HG03565 (cell line): ENCODE measurements at regions not wholly inside any gene's neighbourhood (a gene's known extent, or its start where the extent isn't known, plus 50 kb on each side); places are given as distances from the start of the nearest gene placed in this dataset.
"Not testable (repeated sequence)": the region's sequence is repeated elsewhere in the genome, so short reads cannot be mapped to it uniquely, and the experiment has no call there.

Experiments
- ATAC-seq: cut with Tn5 transposase; IDR thresholded peaks from one replicate; pipeline ENCODE4 v1.9.1; 2021; ENCODE audit warnings: mild to moderate bottlenecking, moderate library complexity; ENCODE audit not compliant: unreplicated experiment

DNA sequence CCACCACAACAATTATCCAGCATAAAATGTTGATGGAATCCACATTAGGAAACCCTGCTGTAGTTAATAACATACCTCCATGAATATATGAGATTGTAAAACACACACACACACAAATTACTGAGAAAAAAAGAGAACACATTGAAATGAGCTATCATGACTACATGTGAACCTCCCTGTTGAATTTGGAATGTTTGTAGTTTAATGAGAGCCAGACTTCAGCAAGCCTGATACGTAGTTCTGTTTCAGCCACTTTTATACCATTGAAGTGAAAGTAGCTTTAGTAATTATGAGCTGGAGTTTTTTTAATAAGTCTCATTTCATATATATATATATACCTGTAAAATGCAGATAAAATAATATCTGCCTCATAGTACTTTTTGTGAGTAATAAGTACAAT, 1146.4 kb downstream of the NAALADL2 start:
- no peak for ATAC-seq

DNA sequence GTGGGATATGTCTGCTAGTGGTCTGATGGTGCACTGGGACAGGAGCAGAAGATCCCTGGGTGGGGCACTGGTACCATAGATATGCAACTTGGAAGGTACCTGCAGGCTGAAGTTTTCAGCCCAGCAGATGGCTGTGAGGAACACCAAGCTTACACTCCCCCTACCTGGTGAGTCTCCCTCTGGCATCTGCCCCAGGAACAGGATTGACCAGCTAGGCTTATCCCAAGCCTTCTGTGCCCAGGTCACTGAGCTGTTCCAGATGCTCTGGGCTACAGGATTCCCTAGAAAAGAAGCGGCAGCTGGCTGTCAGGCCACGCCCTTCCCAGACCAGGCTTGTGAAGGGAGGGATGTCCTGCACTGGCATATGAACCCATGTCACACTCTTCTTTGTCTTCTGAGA, 1130.0 kb downstream of the NAALADL2 start:
- no peak for ATAC-seq

DNA sequence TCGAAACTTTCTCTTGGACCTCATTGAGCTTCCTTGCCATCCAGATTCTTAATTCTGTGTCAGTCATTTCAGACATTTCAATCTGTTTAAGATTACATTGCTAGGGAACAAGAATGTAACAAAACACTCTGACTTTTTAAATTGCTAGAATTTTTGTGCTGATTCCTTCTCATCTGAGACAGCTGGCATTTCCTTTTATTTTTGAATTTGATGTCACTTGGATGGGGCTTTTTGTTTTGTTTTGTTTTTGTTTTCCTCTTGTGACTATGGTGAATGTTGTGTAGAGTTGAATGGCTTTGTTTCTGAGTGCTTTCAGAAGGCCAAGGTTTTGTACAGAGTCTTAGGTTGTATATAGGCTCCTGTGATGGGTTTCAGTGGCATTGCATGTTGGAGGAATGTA, 1129.3 kb downstream of the NAALADL2 start:
- ATAC-seq = no peak

DNA sequence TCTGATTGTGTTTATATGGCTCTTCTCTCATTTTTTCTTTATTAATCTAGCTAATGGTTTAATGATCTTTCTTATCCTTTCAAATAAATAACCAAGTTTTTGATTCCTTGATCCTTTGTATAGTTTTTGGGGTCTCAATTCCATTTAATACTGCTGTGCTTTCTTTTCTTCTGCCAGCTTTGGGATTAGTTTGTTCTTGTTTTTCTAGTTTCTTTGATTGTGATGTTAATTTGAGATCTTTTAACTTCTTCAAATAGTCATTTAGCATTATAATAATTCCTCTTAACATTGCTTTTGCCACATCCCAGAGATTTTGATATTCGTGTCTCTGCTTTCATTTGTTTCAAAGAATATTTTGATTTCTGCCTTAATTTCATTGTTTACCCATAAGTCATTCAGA, 1126.6 kb downstream of the NAALADL2 start:
- ATAC-seq = no peak

DNA sequence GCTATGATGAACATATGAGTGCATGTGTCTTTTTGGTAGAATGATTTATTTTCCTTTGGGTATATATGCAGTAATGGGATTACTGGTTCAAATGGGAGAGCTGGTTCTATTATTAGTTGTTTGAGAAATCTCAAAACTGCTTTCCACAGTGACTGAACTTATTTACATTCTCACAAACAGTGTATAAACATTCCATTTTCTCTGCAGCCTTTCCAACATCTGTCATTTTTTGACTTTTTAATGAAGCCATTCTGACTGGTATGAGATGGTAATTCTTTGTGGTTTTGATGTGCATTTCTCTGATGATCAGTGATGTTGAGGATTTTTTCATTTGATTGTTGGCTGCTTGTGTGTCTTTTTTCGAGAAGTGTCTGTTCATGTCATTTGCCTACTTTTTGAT, 1124.2 kb downstream of the NAALADL2 start:
- ATAC-seq = no peak

DNA sequence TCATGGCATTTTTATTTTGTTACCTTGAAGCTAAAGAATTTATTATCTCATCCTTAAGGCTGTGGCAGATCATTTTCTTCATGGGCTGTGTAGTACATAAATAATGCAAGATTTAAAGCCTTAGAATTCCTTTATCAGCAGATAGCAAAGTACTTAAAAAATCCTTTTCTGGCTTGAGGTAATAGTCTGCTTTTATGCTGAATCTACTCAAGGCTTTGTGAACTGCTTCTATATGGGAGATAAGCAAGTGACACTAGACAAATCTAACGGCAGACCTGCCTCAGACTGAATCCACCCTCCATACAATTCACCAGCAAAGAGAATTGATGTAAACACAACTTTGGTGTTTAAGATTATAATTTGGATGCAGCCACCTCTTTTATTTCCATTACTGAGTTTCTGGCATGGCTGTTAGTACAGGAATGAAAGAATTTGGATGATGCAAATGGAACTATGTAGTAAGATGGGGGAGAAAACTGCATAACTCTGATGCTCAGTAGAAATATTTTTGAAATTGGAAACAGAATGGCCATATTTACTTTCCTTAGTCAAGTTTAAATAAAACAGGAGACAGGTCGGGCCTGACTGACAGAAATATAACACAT, 1121.5 kb downstream of the NAALADL2 start:
- ATAC-seq = no peak

DNA sequence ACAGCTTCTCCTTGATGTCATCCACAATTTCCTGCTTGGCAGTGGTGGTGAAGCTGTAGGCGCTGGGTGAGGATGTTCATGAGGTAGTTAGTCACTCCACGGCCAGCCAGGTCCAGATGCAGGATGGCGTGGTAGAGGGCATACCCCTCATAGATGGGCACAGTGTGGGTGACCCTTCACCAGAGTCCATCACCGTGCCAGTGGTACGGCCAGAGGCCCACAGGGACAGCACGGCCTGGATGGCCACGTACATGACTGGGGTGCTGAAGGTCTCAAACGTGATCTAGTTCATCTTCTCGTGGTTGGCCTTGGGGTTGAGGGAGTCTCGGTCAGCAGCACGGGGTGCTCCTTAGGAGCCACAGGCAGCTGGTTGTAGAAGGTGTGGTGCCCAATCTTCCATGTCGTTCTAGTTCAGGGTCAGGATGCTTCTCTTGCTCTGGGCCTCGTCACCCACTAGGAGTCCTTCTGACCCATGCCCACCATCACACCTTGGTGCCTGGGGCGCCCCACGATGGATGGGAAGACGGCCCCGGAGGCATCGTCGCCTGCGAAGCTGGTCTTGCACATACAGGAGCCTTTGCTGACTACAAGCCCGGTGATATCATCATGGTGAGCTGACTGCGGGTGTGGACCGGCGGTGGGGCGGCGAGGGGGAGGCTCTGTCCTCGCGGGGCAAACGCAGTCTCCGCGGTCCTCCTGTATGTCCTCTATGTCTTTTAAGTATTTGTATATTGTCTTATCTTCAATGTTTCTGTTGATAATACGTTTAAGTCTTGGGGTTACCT, 1119.0 kb downstream of the NAALADL2 start:
- no peak for ATAC-seq

DNA sequence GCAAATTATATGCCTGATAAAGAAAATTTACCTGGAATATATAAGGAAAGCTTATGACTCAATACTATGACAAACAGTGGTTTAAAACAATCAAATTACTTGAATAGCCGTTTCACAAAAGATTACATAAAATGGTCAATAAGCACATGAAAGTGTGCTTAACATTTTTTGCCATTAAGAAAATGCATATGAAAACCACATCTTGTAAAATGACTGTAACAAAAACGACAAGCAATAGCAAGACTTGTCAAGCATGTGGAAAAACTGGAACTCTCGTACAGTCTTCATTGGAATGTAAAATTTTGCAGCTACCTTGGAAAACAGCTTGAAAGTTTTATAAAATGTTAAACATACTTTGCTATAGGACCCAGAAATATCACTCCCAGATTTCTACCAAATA, 1110.3 kb downstream of the NAALADL2 start:
- no peak for ATAC-seq

DNA sequence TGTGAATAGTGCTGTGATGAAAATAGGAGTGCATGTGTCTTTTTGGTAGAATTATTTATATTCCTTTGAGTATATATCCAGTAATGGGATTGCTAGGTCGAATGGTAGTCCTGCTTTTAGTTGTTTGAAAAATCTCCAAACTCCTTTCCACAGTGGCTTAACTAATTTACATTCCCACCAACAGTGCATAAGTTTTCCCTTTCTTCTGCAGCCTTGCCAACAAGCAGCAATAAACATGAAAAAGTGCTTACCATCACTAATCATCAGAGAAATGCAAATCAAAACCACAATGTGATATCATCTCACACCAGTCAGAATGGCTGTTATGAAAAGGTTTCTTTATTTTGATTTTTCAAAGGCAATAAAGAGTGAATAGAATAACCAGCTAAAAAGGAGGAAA, 1105.9 kb downstream of the NAALADL2 start:
- ATAC-seq = no peak

DNA sequence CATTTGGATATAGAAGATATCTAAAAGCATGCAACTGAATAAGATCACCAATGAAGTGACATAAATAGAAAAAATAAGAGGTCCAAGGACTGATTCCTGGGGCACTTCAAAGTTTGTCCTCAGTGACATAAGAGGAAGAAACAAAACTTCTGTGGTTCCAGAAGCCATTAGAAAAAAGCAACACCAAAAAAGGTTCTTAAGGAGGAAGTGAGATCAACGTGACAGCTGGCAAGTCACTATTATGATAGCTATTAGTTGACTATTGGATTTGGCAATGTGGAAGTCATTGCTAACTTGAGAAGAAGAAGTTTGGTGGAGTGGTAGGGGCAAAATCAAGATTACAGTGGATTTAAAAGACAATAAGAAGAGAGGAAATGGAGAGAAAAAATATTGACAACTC, 1098.3 kb downstream of the NAALADL2 start:
- ATAC-seq = no peak

DNA sequence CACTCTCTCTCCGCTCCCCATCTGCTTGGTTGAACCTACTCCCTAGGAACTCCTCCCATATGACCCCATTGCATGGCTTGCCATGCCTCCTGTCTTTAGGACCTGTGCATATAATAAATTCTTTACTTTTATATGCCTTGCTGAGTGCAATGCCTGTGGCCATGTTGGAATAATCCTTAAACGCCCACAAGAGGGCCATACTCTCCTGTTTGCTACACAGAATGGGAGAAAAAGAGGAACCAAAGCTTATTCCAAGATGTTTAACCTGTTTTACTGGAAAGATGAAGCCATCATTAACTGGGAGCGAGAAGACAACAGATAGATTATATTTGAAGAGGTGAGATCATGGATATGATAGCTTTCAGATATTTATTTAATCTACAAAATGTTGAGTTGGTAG, 1097.8 kb downstream of the NAALADL2 start:
- ATAC-seq = no peak

DNA sequence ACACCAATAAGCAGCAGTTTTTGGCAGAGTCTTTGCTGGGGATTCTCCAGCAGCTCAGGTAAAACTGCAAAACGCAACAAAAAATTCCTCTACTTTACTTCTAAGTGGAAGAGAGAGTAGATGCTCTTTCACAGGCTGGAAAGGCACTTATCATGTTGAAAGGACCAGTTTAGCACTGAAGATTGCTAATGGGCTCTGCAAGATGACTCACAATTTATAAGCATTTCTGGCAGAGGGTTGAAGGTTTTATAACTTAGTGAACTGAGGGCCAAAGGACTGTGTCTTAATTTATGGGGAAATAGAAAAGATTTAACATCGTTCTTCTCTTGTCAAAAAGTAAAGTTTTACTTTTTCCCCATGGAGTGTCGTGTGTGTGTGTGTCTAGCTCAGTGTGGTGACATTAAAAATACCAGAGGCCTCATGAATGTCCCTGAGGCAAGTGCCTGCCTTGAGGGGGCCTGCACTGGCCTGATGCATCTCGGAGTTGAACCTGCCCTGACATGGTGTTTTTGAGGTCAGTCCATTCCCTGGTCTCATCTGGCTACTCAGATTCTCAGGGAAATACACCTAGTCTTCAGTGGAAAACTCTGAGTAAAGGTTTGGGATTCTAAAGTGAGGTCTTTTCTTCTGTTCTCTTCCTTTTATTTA, 1092.0 kb downstream of the NAALADL2 start:
- ATAC-seq = no peak

DNA sequence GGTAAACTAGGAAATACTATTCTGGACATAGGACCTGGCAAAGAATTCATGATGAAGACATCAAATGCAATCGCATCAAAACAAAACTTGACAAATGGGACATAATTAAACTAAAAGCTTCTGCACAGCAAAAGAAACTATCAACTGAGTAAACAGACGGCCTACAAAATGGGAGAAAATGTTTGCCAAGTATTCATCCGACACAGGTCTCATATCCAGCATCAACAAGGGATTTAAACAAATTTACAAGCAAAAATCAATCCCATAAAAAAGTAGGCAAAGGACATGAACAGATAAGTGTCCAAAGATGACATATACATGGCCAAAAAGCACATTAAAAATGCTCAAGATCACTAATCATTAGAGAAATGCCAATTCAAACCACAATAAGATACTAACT, 1088.9 kb downstream of the NAALADL2 start:
- no peak for ATAC-seq

DNA sequence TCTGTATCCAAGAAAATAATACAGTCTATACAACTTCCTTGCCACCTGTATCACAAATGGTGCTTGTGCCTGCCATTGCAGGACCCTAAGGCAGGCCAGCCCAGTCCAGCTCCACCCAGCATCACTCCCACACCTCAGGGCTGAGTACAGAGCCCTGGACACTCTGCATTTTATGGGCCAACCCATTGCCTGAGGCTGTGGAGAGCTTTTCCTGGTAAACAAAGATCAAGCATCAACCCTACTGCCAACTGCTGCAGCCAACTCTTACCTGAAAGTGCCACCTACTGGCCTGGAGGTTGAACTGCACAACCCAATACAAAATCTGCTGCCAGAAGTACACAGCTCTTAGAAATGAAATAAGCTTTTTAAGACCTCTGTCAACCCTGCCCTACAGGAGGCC, 1082.2 kb downstream of the NAALADL2 start:
- peak; percentile 70 for ATAC-seq

DNA sequence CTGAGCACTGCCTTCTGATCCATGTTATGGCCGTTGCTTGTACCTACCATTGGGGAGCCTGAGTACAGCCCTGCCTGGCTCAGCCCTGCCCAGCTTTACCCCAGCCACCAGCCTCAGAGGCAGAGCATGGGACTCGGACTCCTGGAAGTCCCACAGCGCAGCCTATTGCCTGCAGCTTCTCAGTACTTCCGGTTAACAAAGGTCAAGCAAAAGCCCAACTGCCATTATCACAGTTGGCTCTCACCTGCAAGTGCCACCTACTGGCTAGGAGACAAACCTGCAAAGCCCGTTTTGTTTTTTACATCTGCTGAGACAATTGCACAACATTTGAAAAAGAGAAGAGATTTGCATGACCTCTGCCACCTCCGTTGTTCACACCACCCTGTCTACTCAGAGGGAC, 1081.7 kb downstream of the NAALADL2 start:
- ATAC-seq = no peak

DNA sequence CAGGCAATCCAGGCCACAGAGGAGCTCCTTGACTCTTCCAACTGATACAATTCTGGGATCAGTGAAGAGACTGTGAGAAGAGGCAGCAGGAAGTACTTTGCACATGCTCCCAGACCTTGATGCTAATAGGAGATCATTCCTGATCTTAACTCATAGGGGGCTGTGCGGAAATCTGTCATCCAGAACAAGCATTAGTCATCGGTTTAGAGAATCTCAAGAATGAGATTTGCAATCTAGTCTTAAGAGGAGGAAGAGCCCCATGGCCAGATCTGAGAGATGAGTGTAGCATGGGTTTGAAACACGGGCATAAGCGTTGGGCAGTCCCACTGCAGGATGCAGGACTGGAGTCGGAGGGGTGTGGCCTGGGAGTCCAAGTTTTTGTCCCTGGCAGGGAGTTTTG, 1081.1 kb downstream of the NAALADL2 start:
- ATAC-seq = no peak

DNA sequence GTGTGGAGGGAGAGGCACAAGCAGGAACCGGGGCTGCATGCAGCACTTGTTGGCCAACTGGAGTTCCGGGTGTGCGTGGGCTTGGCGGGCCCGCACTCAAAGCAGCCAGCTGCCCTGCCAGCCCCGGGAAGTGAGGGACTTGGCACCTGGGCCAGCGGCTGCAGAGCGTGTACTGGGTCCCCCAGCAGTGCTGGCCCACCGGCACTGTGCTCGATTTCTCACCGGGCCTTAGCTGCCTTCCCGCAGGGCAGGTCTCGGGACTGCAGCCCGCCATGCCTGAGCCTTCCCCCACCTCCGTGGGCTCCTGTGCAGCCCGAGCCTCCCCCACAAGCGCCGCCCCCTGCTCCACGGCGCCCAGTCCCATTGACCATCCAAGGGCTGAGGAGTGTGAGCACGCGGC, 1078.2 kb downstream of the NAALADL2 start:
- ATAC-seq = not testable (repeated sequence)

DNA sequence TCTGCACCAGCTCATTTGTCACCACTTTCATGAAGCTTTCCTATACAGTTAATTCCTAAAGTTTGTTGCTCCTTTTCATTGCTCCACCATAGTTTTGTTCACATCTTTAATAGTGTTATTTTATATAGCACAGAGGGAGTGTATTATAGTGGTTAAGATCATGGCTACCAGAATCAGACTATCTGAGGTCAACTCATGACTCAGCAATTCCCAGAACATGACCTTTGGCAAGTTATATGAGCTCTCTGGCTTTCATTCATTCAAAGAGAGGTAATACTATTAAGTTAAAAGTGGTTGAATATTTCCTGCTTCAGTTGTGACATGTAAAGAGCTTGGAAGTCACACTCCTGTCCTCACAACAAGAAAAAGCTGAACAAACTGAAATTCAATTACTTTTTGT, 1073.5 kb downstream of the NAALADL2 start:
- ATAC-seq = no peak

DNA sequence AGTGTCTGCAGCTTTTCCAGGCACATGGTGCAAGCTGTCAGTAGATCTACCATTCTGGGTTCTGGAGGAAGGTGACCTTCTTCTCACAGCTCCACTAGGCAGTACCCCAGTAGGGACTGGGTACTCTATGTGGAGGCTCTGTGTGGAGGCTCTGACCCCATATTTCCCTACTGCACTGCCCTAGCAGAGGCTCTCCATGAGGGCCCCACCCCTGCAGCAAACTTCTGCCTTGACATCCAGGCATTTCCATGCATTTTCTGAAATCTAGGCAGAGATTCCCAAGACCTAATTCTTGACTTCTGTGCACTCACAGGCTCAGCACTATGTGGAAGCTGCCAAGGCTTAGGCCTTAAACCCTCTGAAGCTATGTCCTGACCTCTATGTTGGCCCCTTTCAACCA, 1060.0 kb downstream of the NAALADL2 start:
- ATAC-seq = no peak

DNA sequence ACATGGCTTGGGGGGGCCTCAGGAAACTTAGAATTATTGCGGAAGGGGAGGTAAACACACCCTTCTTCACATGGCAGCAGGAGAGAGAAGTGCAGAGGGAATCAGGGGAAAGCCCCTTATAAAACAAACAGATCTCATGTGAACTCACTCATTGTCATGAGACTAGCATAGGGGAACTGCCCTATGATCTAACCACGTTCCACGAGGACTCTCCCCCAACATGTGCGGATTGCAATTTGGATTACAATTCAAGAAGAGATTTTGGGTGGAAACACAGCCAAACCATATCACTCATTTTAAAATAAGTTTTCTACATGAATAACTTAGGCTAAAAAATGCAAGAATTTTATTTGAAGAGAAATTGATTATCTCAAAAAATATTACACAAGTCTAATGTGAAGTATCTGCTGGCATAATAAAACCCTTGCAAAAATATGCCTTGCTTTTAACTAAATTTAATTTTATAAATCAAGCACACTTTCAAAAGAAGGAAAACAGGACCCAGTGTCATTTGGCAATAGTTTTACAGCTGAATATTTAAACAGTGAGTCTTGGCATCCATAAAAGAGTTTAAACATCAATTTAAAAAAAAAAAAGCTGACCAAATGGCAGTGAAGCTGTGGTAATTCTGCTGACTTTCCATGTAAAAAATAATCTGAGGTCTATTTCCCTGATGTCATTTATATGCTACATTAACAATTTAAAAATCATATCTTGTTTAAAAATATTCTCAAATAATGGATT, 1057.2 kb downstream of the NAALADL2 start:
- ATAC-seq = no peak

DNA sequence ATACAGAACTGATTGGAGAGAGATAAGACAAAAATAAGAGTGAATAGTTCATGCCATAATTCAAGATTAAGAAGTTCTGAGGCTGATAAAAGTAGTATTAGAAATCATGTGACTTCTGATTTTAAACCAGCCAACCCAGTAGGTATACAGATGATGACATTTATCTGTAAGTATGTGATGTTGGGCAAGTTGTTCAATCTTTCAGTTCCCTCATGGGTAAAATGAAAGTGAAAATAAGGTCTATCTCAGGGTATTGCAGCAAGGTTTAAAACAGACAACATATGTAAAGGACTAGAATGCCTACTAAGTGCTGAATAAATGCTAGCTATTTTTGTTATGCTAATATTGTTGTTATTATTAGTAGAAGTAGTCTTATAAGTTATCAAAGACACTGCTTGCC, 1055.7 kb downstream of the NAALADL2 start:
- no peak for ATAC-seq

DNA sequence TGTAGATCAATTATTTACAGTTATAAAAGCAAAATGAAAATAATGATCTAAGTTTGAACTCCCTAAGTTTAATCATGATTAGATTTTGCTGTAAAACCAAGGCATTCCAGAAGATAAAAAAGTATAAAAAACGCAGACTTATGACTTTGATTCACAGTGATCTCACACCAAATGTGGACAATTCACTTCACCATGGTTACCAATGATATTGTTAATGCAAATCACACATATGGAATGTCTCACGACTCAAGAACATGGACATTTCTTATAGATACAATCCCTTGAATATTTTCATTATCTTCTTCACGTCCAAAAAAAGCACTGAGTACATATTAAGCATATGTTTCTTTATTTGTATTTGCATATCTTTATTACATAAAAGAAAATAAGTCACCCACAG, 1054.2 kb downstream of the NAALADL2 start:
- no peak for ATAC-seq
